CD8-positive, alpha-beta memory T cell (primary cell): ENCODE measurements at regions not wholly inside any gene's neighbourhood (a gene's known extent, or its start where the extent isn't known, plus 50 kb on each side); places are given as distances from the start of the nearest gene placed in this dataset.

ENCODE experiments used
- CTCF ChIA-PET: fragments of 350-600 bp; sonication (Branson Sonifier 250); formaldehyde crosslinking; loops from one replicate; lab custom pipeline; 2021; ENCODE audit warnings: antibody characterized with exemption; lab: Charles Lee
- POLR2A ChIA-PET: fragments of 350-600 bp; sonication (Branson Sonifier 250); formaldehyde crosslinking; loops from one replicate; lab custom pipeline; 2021; ENCODE audit warnings: antibody characterized with exemption; lab: Charles Lee
- DNase-seq, 5 donors: peaks; one replicate each; pipeline versions ENCODE4 v3.0.0 to v3.0.0-alpha.2; 2020 to 2022; ENCODE audit warnings: mixed read lengths in 1 of 5
- H3K27ac ChIP-seq: one replicate; pipeline ENCODE4 v1.7.0; 2013; ENCODE audit warnings: low read depth, mild to moderate bottlenecking, low read length, moderate library complexity
- H3K27me3 ChIP-seq: 2 replicates; pipeline ENCODE4 v1.7.0; 2013; ENCODE audit warnings: low read length, mild to moderate bottlenecking; ENCODE audit not compliant: insufficient read depth, poor library complexity, severe bottlenecking
- H3K36me3 ChIP-seq: 2 replicates; pipeline ENCODE4 v1.7.0; 2013; ENCODE audit warnings: mild to moderate bottlenecking, low read length, moderate library complexity; ENCODE audit not compliant: insufficient read depth
- H3K4me1 ChIP-seq: 2 replicates; pipeline ENCODE4 v1.7.0; 2013; ENCODE audit warnings: mild to moderate bottlenecking, low read length, moderate library complexity; ENCODE audit not compliant: insufficient read depth
- H3K4me3 ChIP-seq: 2 replicates; pipeline ENCODE4 v1.7.0; 2013; ENCODE audit warnings: mild to moderate bottlenecking, low read length
- H3K9me3 ChIP-seq: 2 replicates; pipeline ENCODE4 v1.7.0; 2013; ENCODE audit warnings: mild to moderate bottlenecking, low read length
- H3K27ac Mint-ChIP-seq, 8 donors: one replicate each; pipeline ENCODE4 v1.8.0; 2020 to 2021; ENCODE audit warnings: mixed read lengths in 8 of 8, mild to moderate bottlenecking in 6 of 8, inconsistent platforms in 3 of 8, moderate library complexity in 3 of 8
- H3K27me3 Mint-ChIP-seq, 2 donors: one replicate each; pipeline ENCODE4 v1.8.0; 2020 to 2021; ENCODE audit warnings: mixed read lengths in 2 of 2, mild to moderate bottlenecking in 1 of 2, moderate library complexity in 1 of 2
- H3K36me3 Mint-ChIP-seq, 3 donors: one replicate each; pipeline ENCODE4 v1.8.0; 2020 to 2021; ENCODE audit warnings: mixed read lengths in 3 of 3, inconsistent platforms in 1 of 3, mild to moderate bottlenecking in 1 of 3
- H3K4me1 Mint-ChIP-seq, 3 donors: one replicate each; pipeline ENCODE4 v1.8.0; 2020 to 2021; ENCODE audit warnings: mixed read lengths in 3 of 3, inconsistent platforms in 1 of 3, mild to moderate bottlenecking in 1 of 3
- H3K4me3 Mint-ChIP-seq, 7 donors: one replicate each; pipeline ENCODE4 v1.8.0; 2020 to 2021; ENCODE audit warnings: mixed read lengths in 7 of 7, mild to moderate bottlenecking in 6 of 7, moderate library complexity in 4 of 7, inconsistent platforms in 2 of 7
- H3K9me3 Mint-ChIP-seq, 5 donors: one replicate each; pipeline ENCODE4 v1.8.0; 2020 to 2022; ENCODE audit warnings: mixed read lengths in 5 of 5, mild to moderate bottlenecking in 3 of 5, moderate library complexity in 2 of 5, inconsistent platforms in 1 of 5

DNA sequence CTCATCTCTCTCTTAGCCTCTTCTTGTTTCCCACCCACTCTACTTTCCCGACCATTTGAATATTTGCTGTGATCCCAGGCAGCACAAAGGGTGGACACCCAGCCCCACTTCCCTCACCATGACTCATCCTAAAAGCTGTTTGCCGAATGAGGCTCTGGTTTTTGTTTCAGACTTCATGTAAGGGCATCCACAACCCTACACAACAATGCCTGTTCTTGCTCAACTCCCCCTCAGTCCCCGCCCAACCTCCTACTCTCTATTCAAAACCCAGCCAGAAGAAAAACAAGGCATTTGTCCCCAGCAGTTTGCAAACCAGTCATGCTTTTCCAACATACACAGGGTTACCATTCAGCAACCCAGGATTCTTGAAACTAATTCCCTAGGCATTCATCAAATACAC, 516.5 kb upstream of the CNKSR2 start:
- H3K36me3 ChIP-seq = no peaks in the 10 kb centered on the region
- H3K4me3 Mint-ChIP-seq = no peak overlapping the region
- H3K9me3 ChIP-seq = no peaks in the 10 kb centered on the region
- no peak overlapping the region for H3K27ac Mint-ChIP-seq
- no peaks in the 10 kb centered on the region for H3K27me3 ChIP-seq
- H3K9me3 Mint-ChIP-seq = peaks cover 0 to 17% (median 14%) of the 10 kb centered on the region in 5 donors
- ChIA-PET POLR2A (no interaction called here), CTCF (no interaction called here)
- no peak overlapping the region for H3K27ac ChIP-seq
- no peaks in the 10 kb centered on the region for H3K36me3 Mint-ChIP-seq
- H3K4me1 ChIP-seq = no peaks in the 10 kb centered on the region
- no peak overlapping the region for H3K4me3 ChIP-seq
- no peak for DNase-seq
- H3K27me3 Mint-ChIP-seq = no peaks in the 10 kb centered on the region
- H3K4me1 Mint-ChIP-seq = no peaks in the 10 kb centered on the region

- H3K4me3 ChIP-seq = no peak overlapping the region
- no peaks in the 10 kb centered on the region for H3K4me1 Mint-ChIP-seq
- POLR2A ChIA-PET = no interaction called here
- no peaks in the 10 kb centered on the region for H3K36me3 Mint-ChIP-seq
- H3K9me3 ChIP-seq = no peaks in the 10 kb centered on the region
- H3K27ac Mint-ChIP-seq = no peak overlapping the region
- no peaks in the 10 kb centered on the region for H3K27me3 ChIP-seq
- H3K4me1 ChIP-seq = no peaks in the 10 kb centered on the region
- no peak overlapping the region for H3K27ac ChIP-seq
- H3K27me3 Mint-ChIP-seq = peaks cover 0 to 4% of the 10 kb centered on the region in 2 donors
- CTCF ChIA-PET = no interaction called here
- H3K36me3 ChIP-seq = no peaks in the 10 kb centered on the region
- DNase-seq = no peak
- no peak overlapping the region for H3K4me3 Mint-ChIP-seq
- peaks cover 0 to 7% (median 4%) of the 10 kb centered on the region in 5 donors for H3K9me3 Mint-ChIP-seq
These were observed 535.7 kb upstream of the CNKSR2 start for GRCh38 chrX:20838477-20838876.

GRCh38 chrX:20829665-20830491, 544.3 kb upstream of the CNKSR2 start:
- Histone ChIP-seq H3K4me1 (no peaks in the 10 kb centered on the region), H3K4me3 (no peak overlapping the region), H3K27me3 (no peaks in the 10 kb centered on the region), H3K9me3 (no peaks in the 10 kb centered on the region), H3K27ac (no peak overlapping the region), H3K36me3 (no peaks in the 10 kb centered on the region)
- H3K27me3 Mint-ChIP-seq = no peaks in the 10 kb centered on the region
- H3K27ac Mint-ChIP-seq = no peak overlapping the region
- no peak for DNase-seq
- CTCF ChIA-PET = no interaction called here
- H3K4me3 Mint-ChIP-seq = no peak overlapping the region
- no peaks in the 10 kb centered on the region for H3K36me3 Mint-ChIP-seq
- H3K9me3 Mint-ChIP-seq = peaks cover 0 to 5% (median 0%) of the 10 kb centered on the region in 5 donors
- POLR2A ChIA-PET = no interaction called here
- H3K4me1 Mint-ChIP-seq = no peaks in the 10 kb centered on the region

- Mint-ChIP-seq H3K4me3 (no peak overlapping the region), H3K36me3 (no peaks in the 10 kb centered on the region), H3K27ac (no peak overlapping the region), H3K27me3 (no peaks in the 10 kb centered on the region), H3K9me3 (no peaks in the 10 kb centered on the region), H3K4me1 (no peaks in the 10 kb centered on the region)
- Histone ChIP-seq H3K9me3 (no peaks in the 10 kb centered on the region), H3K4me3 (no peak overlapping the region), H3K27ac (no peak overlapping the region), H3K36me3 (no peaks in the 10 kb centered on the region), H3K4me1 (no peaks in the 10 kb centered on the region), H3K27me3 (no peaks in the 10 kb centered on the region)
- ChIA-PET CTCF (no interaction called here), POLR2A (no interaction called here)
- no peak for DNase-seq
These were observed 548.2 kb upstream of the CNKSR2 start for GRCh38 chrX:20825984-20826383.

GRCh38 chrX:20803971-20804370, 537.3 kb upstream of the RPS6KA3 start:
- ChIA-PET POLR2A (no interaction called here), CTCF (no interaction called here)
- Mint-ChIP-seq H3K27me3 (peaks cover 0 to 2% of the 10 kb centered on the region in 2 donors), H3K36me3 (no peaks in the 10 kb centered on the region), H3K4me3 (no peak overlapping the region), H3K4me1 (no peaks in the 10 kb centered on the region), H3K9me3 (peaks cover 0 to 2% (median 0%) of the 10 kb centered on the region in 5 donors), H3K27ac (no peak overlapping the region)
- Histone ChIP-seq H3K27me3 (no peaks in the 10 kb centered on the region), H3K4me3 (no peak overlapping the region), H3K4me1 (no peaks in the 10 kb centered on the region), H3K27ac (no peak overlapping the region), H3K9me3 (no peaks in the 10 kb centered on the region), H3K36me3 (no peaks in the 10 kb centered on the region)
- no peak for DNase-seq

GRCh38 chrX:20802036-20802435, 535.3 kb upstream of the RPS6KA3 start:
- H3K4me3 Mint-ChIP-seq = no peak overlapping the region
- H3K27me3 ChIP-seq = no peaks in the 10 kb centered on the region
- H3K9me3 Mint-ChIP-seq = peaks cover 0 to 2% (median 0%) of the 10 kb centered on the region in 5 donors
- ChIA-PET CTCF (no interaction called here), POLR2A (no interaction called here)
- peaks cover 0 to 4% of the 10 kb centered on the region in 2 donors for H3K27me3 Mint-ChIP-seq
- H3K36me3 ChIP-seq = no peaks in the 10 kb centered on the region
- no peaks in the 10 kb centered on the region for H3K36me3 Mint-ChIP-seq
- no peaks in the 10 kb centered on the region for H3K4me1 ChIP-seq
- no peaks in the 10 kb centered on the region for H3K9me3 ChIP-seq
- no peak for DNase-seq
- no peak overlapping the region for H3K27ac Mint-ChIP-seq
- no peaks in the 10 kb centered on the region for H3K4me1 Mint-ChIP-seq
- H3K27ac ChIP-seq = no peak overlapping the region
- H3K4me3 ChIP-seq = no peak overlapping the region

DNA sequence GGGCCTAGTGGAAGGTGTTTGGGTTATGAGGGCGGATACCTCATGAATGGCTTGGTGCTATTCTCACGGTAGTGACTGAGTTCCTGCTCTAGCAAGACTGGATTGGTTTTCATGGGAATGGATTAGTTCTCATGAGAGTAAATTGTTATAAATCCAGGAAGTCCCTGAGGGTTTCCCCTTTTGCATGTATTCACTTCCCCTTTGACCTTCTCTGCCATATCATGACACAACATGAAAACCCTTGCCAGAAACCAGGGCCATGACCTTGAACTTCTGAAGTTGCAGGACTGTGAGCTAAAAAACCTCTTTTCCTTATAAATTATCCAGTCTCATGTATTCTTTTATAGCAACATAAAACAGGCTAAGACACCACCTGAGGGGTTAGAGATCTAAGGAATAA, 529.7 kb upstream of the RPS6KA3 start:
- Mint-ChIP-seq H3K4me3 (no peak overlapping the region), H3K36me3 (no peaks in the 10 kb centered on the region), H3K9me3 (no peaks in the 10 kb centered on the region), H3K27ac (no peak overlapping the region), H3K4me1 (no peaks in the 10 kb centered on the region), H3K27me3 (peaks cover 0 to 4% of the 10 kb centered on the region in 2 donors)
- ChIA-PET CTCF (no interaction called here), POLR2A (no interaction called here)
- DNase-seq = no peak
- H3K9me3 ChIP-seq = no peaks in the 10 kb centered on the region
- no peaks in the 10 kb centered on the region for H3K27me3 ChIP-seq
- no peaks in the 10 kb centered on the region for H3K36me3 ChIP-seq
- no peaks in the 10 kb centered on the region for H3K4me1 ChIP-seq
- no peak overlapping the region for H3K4me3 ChIP-seq
- no peak overlapping the region for H3K27ac ChIP-seq

DNA sequence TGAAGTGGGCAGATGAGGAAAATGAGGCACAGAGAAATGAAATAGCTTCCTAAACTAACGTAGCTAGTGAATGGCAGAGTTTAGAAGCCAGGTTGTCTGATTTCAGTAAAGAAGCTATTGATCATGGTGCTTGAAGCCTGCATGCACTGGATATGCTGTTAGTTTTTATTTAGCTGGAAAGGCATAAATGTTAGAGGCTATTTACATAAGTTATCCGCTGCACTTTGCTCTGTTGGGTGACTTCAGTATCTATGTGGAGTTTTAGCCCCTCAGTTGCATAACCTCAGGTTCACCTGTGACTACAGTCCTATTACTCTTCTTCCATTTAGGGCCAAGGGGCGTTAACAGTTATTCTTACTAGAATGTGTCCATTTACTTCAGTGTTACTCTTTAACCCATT, 522.4 kb upstream of the RPS6KA3 start:
- no peaks in the 10 kb centered on the region for H3K4me1 ChIP-seq
- Mint-ChIP-seq H3K36me3 (no peaks in the 10 kb centered on the region), H3K27me3 (peaks cover 0 to 2% of the 10 kb centered on the region in 2 donors), H3K4me1 (no peaks in the 10 kb centered on the region), H3K27ac (no peak overlapping the region), H3K9me3 (peaks cover 0 to 5% (median 0%) of the 10 kb centered on the region in 5 donors), H3K4me3 (no peak overlapping the region)
- ChIA-PET POLR2A (no interaction called here), CTCF (no interaction called here)
- no peak overlapping the region for H3K4me3 ChIP-seq
- no peak for DNase-seq
- H3K9me3 ChIP-seq = no peaks in the 10 kb centered on the region
- no peak overlapping the region for H3K27ac ChIP-seq
- no peaks in the 10 kb centered on the region for H3K36me3 ChIP-seq
- no peaks in the 10 kb centered on the region for H3K27me3 ChIP-seq
